ENCODE measurements at regions not wholly inside any gene's neighbourhood (a gene's known extent, or its start where the extent isn't known, plus 50 kb on each side); places are given as distances from the start of the nearest gene placed in this dataset.

GRCh38 chrX:140165849-140166248 is 200.5 kb upstream of the CXorf66 start:
- TF ChIP-seq CTCF (IDR thresholded peaks at IDR 0.05; ENCODE audit: low read depth, low read length) = no peak
- H3K27ac ChIP-seq = no peak overlapping the region
- no peak for DNase-seq (ENCODE audit: low read depth in 1 of 2, low spot score in 1 of 2)
- no peaks in the 10 kb centered on the region for H3K27me3 ChIP-seq
- H3K4me3 ChIP-seq = no peak overlapping the region
- H3K9me3 ChIP-seq (ENCODE audit: low read depth) = no peaks in the 10 kb centered on the region
- H3K4me1 ChIP-seq (ENCODE audit: low read depth) = no peaks in the 10 kb centered on the region
- H3K36me3 ChIP-seq = no peaks in the 10 kb centered on the region

- Histone ChIP-seq H3K27ac (no peak overlapping the region), H3K36me3 (no peaks in the 10 kb centered on the region), H3K4me3 (no peak overlapping the region), H3K9me3 (ENCODE audit: low read depth) (no peaks in the 10 kb centered on the region), H3K4me1 (ENCODE audit: low read depth) (no peaks in the 10 kb centered on the region), H3K27me3 (no peaks in the 10 kb centered on the region)
- DNase-seq (ENCODE audit: low read depth in 1 of 2, low spot score in 1 of 2) = no peak
- TF ChIP-seq CTCF (IDR thresholded peaks at IDR 0.05; ENCODE audit: low read depth, low read length) = no peak
Measured at GRCh38 chrX:140164391-140164790, 199.1 kb upstream of the CXorf66 start.

GRCh38 chrX:140163371-140164159 is 198.2 kb upstream of the CXorf66 start:
- no peaks in the 10 kb centered on the region for H3K36me3 ChIP-seq
- TF ChIP-seq CTCF (IDR thresholded peaks at IDR 0.05; ENCODE audit: low read depth, low read length) = no peak
- no peak overlapping the region for H3K4me3 ChIP-seq
- H3K9me3 ChIP-seq (ENCODE audit: low read depth) = no peaks in the 10 kb centered on the region
- DNase-seq (ENCODE audit: low read depth in 1 of 2, low spot score in 1 of 2) = peak in 1 of 2 donors; percentile 7
- H3K27me3 ChIP-seq = no peaks in the 10 kb centered on the region
- H3K27ac ChIP-seq = no peak overlapping the region
- H3K4me1 ChIP-seq (ENCODE audit: low read depth) = no peaks in the 10 kb centered on the region

- no peaks in the 10 kb centered on the region for H3K9me3 ChIP-seq (ENCODE audit: low read depth)
- H3K4me3 ChIP-seq = no peak overlapping the region
- no peak for TF ChIP-seq CTCF (IDR thresholded peaks at IDR 0.05; ENCODE audit: low read depth, low read length)
- peak in 1 of 2 donors; percentile 73 for DNase-seq (ENCODE audit: low read depth in 1 of 2, low spot score in 1 of 2)
- H3K27me3 ChIP-seq = no peaks in the 10 kb centered on the region
- no peaks in the 10 kb centered on the region for H3K36me3 ChIP-seq
- no peak overlapping the region for H3K27ac ChIP-seq
- H3K4me1 ChIP-seq (ENCODE audit: low read depth) = no peaks in the 10 kb centered on the region
Measured at GRCh38 chrX:140157611-140158010, 192.3 kb upstream of the CXorf66 start.

GRCh38 chrX:140157143-140157542 is 191.8 kb upstream of the CXorf66 start:
- no peaks in the 10 kb centered on the region for H3K9me3 ChIP-seq (ENCODE audit: low read depth)
- H3K4me1 ChIP-seq (ENCODE audit: low read depth) = no peaks in the 10 kb centered on the region
- H3K36me3 ChIP-seq = no peaks in the 10 kb centered on the region
- no peak for TF ChIP-seq CTCF (IDR thresholded peaks at IDR 0.05; ENCODE audit: low read depth, low read length)
- DNase-seq (ENCODE audit: low read depth in 1 of 2, low spot score in 1 of 2) = peak in 1 of 2 donors; percentile 39
- no peaks in the 10 kb centered on the region for H3K27me3 ChIP-seq
- no peak overlapping the region for H3K4me3 ChIP-seq
- H3K27ac ChIP-seq = no peak overlapping the region
